Gastrocnemius medialis (tissue), 4 donors: ENCODE measurements at regions not wholly inside any gene's neighbourhood (a gene's known extent, or its start where the extent isn't known, plus 50 kb on each side); places are given as distances from the start of the nearest gene placed in this dataset.

Source experiments
- POLR2A ChIP-seq, 2 donors: fragments of 450-650 bp; IDR thresholded peaks; one replicate each; pipeline ENCODE4 v1.6.1; 2017; ENCODE audit warnings: antibody characterized with exemption in 2 of 2, mild to moderate bottlenecking in 2 of 2, moderate library complexity in 2 of 2
- TF ChIP-seq, protein P1 (sequence below), 5 experiments: fragments of 450-650 bp in 3 of 5; fragments of 200-600 bp in 2 of 5; sonication (generic) in 2 of 5; IDR thresholded peaks in 4 of 5; conservative IDR thresholded peaks in 1 of 5; 1 replicate in 4 of 5; 2 replicates in 1 of 5; pipeline ENCODE4 v1.5.1; 2016 to 2019; ENCODE audit warnings: antibody characterized with exemption in 5 of 5, mild to moderate bottlenecking in 3 of 5, moderate library complexity in 3 of 5

DNA sequence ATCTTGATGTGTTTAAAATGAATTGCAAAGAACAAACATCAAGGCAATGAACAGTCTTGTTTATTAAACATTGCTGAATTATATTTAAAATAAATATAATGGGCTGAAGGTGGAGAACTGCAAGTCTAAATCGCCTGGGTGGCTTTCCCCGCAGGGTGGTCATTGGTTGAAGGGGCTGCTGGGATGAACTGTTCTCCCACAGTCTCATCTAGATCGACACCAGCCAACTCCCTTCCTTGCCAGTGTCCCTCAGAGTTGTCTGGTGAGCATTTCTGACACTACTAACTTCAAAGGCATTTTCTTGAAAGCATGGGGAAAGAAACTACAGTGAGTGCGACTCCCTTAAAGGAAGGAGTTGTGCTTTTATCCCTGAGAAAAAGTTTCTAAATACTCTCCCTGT, 196.5 kb upstream of the LRTM1 start:
- TF ChIP-seq, protein P1, sequence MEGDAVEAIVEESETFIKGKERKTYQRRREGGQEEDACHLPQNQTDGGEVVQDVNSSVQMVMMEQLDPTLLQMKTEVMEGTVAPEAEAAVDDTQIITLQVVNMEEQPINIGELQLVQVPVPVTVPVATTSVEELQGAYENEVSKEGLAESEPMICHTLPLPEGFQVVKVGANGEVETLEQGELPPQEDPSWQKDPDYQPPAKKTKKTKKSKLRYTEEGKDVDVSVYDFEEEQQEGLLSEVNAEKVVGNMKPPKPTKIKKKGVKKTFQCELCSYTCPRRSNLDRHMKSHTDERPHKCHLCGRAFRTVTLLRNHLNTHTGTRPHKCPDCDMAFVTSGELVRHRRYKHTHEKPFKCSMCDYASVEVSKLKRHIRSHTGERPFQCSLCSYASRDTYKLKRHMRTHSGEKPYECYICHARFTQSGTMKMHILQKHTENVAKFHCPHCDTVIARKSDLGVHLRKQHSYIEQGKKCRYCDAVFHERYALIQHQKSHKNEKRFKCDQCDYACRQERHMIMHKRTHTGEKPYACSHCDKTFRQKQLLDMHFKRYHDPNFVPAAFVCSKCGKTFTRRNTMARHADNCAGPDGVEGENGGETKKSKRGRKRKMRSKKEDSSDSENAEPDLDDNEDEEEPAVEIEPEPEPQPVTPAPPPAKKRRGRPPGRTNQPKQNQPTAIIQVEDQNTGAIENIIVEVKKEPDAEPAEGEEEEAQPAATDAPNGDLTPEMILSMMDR (IDR thresholded peaks at IDR 0.05 in 4 of 5, conservative IDR thresholded peaks at IDR 0.05 in 1 of 5) = no peak
- no peak for TF ChIP-seq POLR2A (IDR thresholded peaks at IDR 0.05)
